Gastroesophageal sphincter (tissue), 3 donors: ENCODE measurements at regions not wholly inside any gene's neighbourhood (a gene's known extent, or its start where the extent isn't known, plus 50 kb on each side); places are given as distances from the start of the nearest gene placed in this dataset.
"Not testable (repeated sequence)": the region's sequence is repeated elsewhere in the genome, so short reads cannot be mapped to it uniquely, and the experiment has no call there.

Experiments
- EP300 ChIP-seq: sonication (generic); formaldehyde crosslinking; IDR thresholded peaks from one replicate; pipeline ENCODE4 v1.6.1; 2017; ENCODE audit warnings: antibody characterized with exemption, mild to moderate bottlenecking
- POLR2A ChIP-seq, 2 donors: fragments of 450-650 bp; IDR thresholded peaks; one replicate each; pipeline ENCODE4 v1.6.1; 2017; ENCODE audit warnings: antibody characterized with exemption in 2 of 2, mild to moderate bottlenecking in 2 of 2, moderate library complexity in 1 of 2
- POLR2AphosphoS5 ChIP-seq: sonication (generic); formaldehyde crosslinking; IDR thresholded peaks from one replicate; pipeline ENCODE4 v1.6.1; 2017; ENCODE audit warnings: antibody characterized with exemption
- TF ChIP-seq, protein P1 (sequence below), 4 experiments: fragments of 200-600 bp in 2 of 4; fragments of 450-650 bp in 2 of 4; sonication (generic) in 1 of 4; IDR thresholded peaks; one replicate each; pipeline ENCODE4 v1.5.1; 2017 to 2019; ENCODE audit warnings: antibody characterized with exemption in 4 of 4, mild to moderate bottlenecking in 2 of 4, moderate library complexity in 2 of 4

DNA sequence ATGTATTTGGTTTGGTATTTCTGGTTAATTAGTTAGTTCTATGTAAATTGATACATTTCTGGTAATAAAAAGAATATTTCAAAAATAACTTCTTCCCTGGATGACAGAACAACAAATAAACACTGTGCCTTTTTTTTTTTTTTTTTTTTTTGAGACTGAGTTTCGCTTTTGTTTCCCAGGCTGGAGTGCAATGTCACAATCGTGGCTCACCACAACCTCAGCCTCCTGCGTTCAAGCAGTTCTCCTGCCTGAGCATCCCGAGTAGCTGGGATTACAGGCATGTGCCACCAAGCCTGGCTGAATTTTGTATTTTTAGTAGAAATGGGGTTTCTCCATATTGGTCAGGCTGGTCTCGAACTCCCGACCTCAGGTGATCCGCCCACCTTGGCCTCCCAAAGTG lies 64.3 kb upstream of the NFIA start:
- not testable (repeated sequence) for TF ChIP-seq POLR2A (IDR thresholded peaks at IDR 0.05); POLR2AphosphoS5; EP300
- TF ChIP-seq, protein P1, sequence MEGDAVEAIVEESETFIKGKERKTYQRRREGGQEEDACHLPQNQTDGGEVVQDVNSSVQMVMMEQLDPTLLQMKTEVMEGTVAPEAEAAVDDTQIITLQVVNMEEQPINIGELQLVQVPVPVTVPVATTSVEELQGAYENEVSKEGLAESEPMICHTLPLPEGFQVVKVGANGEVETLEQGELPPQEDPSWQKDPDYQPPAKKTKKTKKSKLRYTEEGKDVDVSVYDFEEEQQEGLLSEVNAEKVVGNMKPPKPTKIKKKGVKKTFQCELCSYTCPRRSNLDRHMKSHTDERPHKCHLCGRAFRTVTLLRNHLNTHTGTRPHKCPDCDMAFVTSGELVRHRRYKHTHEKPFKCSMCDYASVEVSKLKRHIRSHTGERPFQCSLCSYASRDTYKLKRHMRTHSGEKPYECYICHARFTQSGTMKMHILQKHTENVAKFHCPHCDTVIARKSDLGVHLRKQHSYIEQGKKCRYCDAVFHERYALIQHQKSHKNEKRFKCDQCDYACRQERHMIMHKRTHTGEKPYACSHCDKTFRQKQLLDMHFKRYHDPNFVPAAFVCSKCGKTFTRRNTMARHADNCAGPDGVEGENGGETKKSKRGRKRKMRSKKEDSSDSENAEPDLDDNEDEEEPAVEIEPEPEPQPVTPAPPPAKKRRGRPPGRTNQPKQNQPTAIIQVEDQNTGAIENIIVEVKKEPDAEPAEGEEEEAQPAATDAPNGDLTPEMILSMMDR (IDR thresholded peaks at IDR 0.05) = not testable (repeated sequence)
